Urinary bladder (tissue), 3 donors: ENCODE measurements at regions not wholly inside any gene's neighbourhood (a gene's known extent, or its start where the extent isn't known, plus 50 kb on each side); places are given as distances from the start of the nearest gene placed in this dataset.

Experiments used
- DNase-seq: peaks from one replicate; pipeline ENCODE4 v3.0.0-alpha.2; 2015; ENCODE audit errors: extremely low spot score
- H3K27ac ChIP-seq: one replicate; pipeline ENCODE4 v1.5.1; 2013; ENCODE audit warnings: low read depth, mild to moderate bottlenecking, moderate library complexity
- H3K36me3 ChIP-seq: one replicate; pipeline ENCODE4 v1.6.1; 2013; ENCODE audit warnings: mild to moderate bottlenecking, moderate library complexity; ENCODE audit not compliant: insufficient read depth
- H3K4me1 ChIP-seq: one replicate; pipeline ENCODE4 v1.6.1; 2013; ENCODE audit warnings: mild to moderate bottlenecking, moderate library complexity; ENCODE audit not compliant: insufficient read depth
- H3K4me3 ChIP-seq: one replicate; pipeline ENCODE4 v1.5.1; 2013; ENCODE audit warnings: low read depth, low read length
- WGBS: extraction: QIAGEN DNeasy Blood & Tissue Kit; methylation state at CpG from one replicate; pipeline ENCODE4 v1.1.7; 2013; 5-methylcytosine and 5-hydroxymethylcytosine counted together
- donor health status: healthy with polysubstance abuse.
- donor health status: healthy.

- 75% methylated on average over 5 of the region's 5 CpGs for WGBS
Observed at GRCh38 chr13:105196052-105196451, 1339.4 kb downstream of the EFNB2 start.

GRCh38 chr13:105193026-105193425 lies 1342.4 kb downstream of the EFNB2 start:
- Histone ChIP-seq H3K36me3 (no peaks in the 10 kb centered on the region), H3K27ac (no peak overlapping the region), H3K4me1 (no peaks in the 10 kb centered on the region), H3K4me3 (no peak overlapping the region)
- no peak for DNase-seq
- 79% methylated on average over 5 of the region's 5 CpGs for WGBS

More at GRCh38 chr13:105196052-105196451, 1339.4 kb downstream of the EFNB2 start:
- DNase-seq = no peak
- H3K4me3 ChIP-seq = no peak overlapping the region
- H3K4me1 ChIP-seq = no peaks in the 10 kb centered on the region
- no peak overlapping the region for H3K27ac ChIP-seq
- H3K36me3 ChIP-seq = no peaks in the 10 kb centered on the region

- DNase-seq = no peak
- H3K36me3 ChIP-seq = no peaks in the 10 kb centered on the region
- H3K4me3 ChIP-seq = no peak overlapping the region
- WGBS = 91% methylated on average over 3 of the region's 3 CpGs
- H3K27ac ChIP-seq = no peak overlapping the region
- H3K4me1 ChIP-seq = no peaks in the 10 kb centered on the region
Observed at GRCh38 chr13:105184201-105184600, 1351.3 kb downstream of the EFNB2 start.

GRCh38 chr13:105177265-105177900 lies 1358.1 kb downstream of the EFNB2 start:
- Histone ChIP-seq H3K4me3 (no peak overlapping the region), H3K27ac (no peak overlapping the region), H3K4me1 (no peaks in the 10 kb centered on the region), H3K36me3 (no peaks in the 10 kb centered on the region)
- WGBS = 85% methylated on average over 3 of the region's 3 CpGs
- DNase-seq = no peak

- H3K27ac ChIP-seq = no peak overlapping the region
- no peaks in the 10 kb centered on the region for H3K4me1 ChIP-seq
- no peaks in the 10 kb centered on the region for H3K36me3 ChIP-seq
- no peak overlapping the region for H3K4me3 ChIP-seq
- no peak for DNase-seq
Observed at GRCh38 chr13:105170438-105170837, 1365.0 kb downstream of the EFNB2 start.

GRCh38 chr13:105168295-105168694 lies 1367.2 kb downstream of the EFNB2 start:
- 81% methylated on average over 1 of the region's 1 CpG for WGBS
- H3K27ac ChIP-seq = no peak overlapping the region
- DNase-seq = no peak

GRCh38 chr13:105167385-105167784 lies 1368.1 kb downstream of the EFNB2 start:
- Histone ChIP-seq H3K4me1 (no peaks in the 10 kb centered on the region), H3K27ac (no peak overlapping the region), H3K36me3 (no peaks in the 10 kb centered on the region), H3K4me3 (no peak overlapping the region)
- WGBS = 93% methylated on average over 1 of the region's 1 CpG
- no peak for DNase-seq

More at GRCh38 chr13:105168295-105168694, 1367.2 kb downstream of the EFNB2 start:
- H3K4me1 ChIP-seq = no peaks in the 10 kb centered on the region
- H3K4me3 ChIP-seq = no peak overlapping the region
- no peaks in the 10 kb centered on the region for H3K36me3 ChIP-seq

GRCh38 chr13:105165449-105166125 lies 1369.9 kb downstream of the EFNB2 start:
- Histone ChIP-seq H3K4me3 (no peak overlapping the region), H3K27ac (no peak overlapping the region), H3K36me3 (no peaks in the 10 kb centered on the region), H3K4me1 (no peaks in the 10 kb centered on the region)
- no peak for DNase-seq
- WGBS = 45% methylated on average over 2 of the region's 2 CpGs

- H3K4me3 ChIP-seq = no peak overlapping the region
- H3K4me1 ChIP-seq = no peaks in the 10 kb centered on the region
- no peak for DNase-seq
- no peaks in the 10 kb centered on the region for H3K36me3 ChIP-seq
- H3K27ac ChIP-seq = no peak overlapping the region
- WGBS = 69% methylated on average over 1 of the region's 1 CpG
Observed at GRCh38 chr13:105159841-105160240, 1375.6 kb downstream of the EFNB2 start.

- Histone ChIP-seq H3K27ac (no peak overlapping the region), H3K4me1 (no peaks in the 10 kb centered on the region), H3K36me3 (no peaks in the 10 kb centered on the region), H3K4me3 (no peak overlapping the region)
- DNase-seq = no peak
- WGBS = 31% methylated on average over 1 of the region's 1 CpG
Observed at GRCh38 chr13:105153611-105154010, 1381.9 kb downstream of the EFNB2 start.

GRCh38 chr13:105151639-105152038 lies 1383.8 kb downstream of the EFNB2 start:
- no peaks in the 10 kb centered on the region for H3K4me1 ChIP-seq
- H3K36me3 ChIP-seq = no peaks in the 10 kb centered on the region
- H3K27ac ChIP-seq = no peak overlapping the region
- no peak for DNase-seq
- no peak overlapping the region for H3K4me3 ChIP-seq
- 88% methylated on average over 3 of the region's 3 CpGs for WGBS

GRCh38 chr13:105147461-105147860 lies 1388.0 kb downstream of the EFNB2 start:
- Histone ChIP-seq H3K4me3 (no peak overlapping the region), H3K36me3 (no peaks in the 10 kb centered on the region), H3K4me1 (no peaks in the 10 kb centered on the region), H3K27ac (no peak overlapping the region)
- DNase-seq = no peak
- 82% methylated on average over 4 of the region's 4 CpGs for WGBS

GRCh38 chr13:105144936-105145335 lies 1390.5 kb downstream of the EFNB2 start:
- H3K36me3 ChIP-seq = no peaks in the 10 kb centered on the region
- 93% methylated on average over 3 of the region's 3 CpGs for WGBS
- DNase-seq = no peak

GRCh38 chr13:105144020-105144419 lies 1391.4 kb downstream of the EFNB2 start:
- WGBS = 81% methylated on average over 3 of the region's 3 CpGs
- DNase-seq = no peak
- H3K36me3 ChIP-seq = no peaks in the 10 kb centered on the region
- H3K4me3 ChIP-seq = no peak overlapping the region
- H3K27ac ChIP-seq = no peak overlapping the region
- H3K4me1 ChIP-seq = no peaks in the 10 kb centered on the region

More at GRCh38 chr13:105144936-105145335, 1390.5 kb downstream of the EFNB2 start:
- no peak overlapping the region for H3K27ac ChIP-seq
- no peaks in the 10 kb centered on the region for H3K4me1 ChIP-seq
- H3K4me3 ChIP-seq = no peak overlapping the region
